HEK293 (cell line): ENCODE measurements at regions not wholly inside any gene's neighbourhood (a gene's known extent, or its start where the extent isn't known, plus 50 kb on each side); places are given as distances from the start of the nearest gene placed in this dataset.

Experiments used
- CTCF ChIA-PET: fragments of 350-600 bp; formaldehyde crosslinking; extraction: SDS; loops from one replicate; lab custom pipeline; 2021; ENCODE audit warnings: antibody characterized with exemption; lab: Yijun Ruan, JAX
- POLR2A ChIA-PET: fragments of 300-600 bp; formaldehyde crosslinking; extraction: SDS; loops from one replicate; lab custom pipeline; 2020; ENCODE audit warnings: antibody characterized with exemption, inconsistent platforms; lab: Yijun Ruan, JAX
- H3K27ac ChIP-seq: fragments of 200-500 bp; sonication (Bioruptor generic); 2 replicates; pipeline ENCODE4 v1.5.1; 2014; ENCODE audit warnings: low read depth, low read length, control low read depth, inconsistent platforms; ENCODE audit errors: extremely low read depth
- H3K36me3 ChIP-seq, 2 experiments: fragments of 200-500 bp in 1 of 2; sonication (Bioruptor generic) in 1 of 2; 1 replicate in 1 of 2; 2 replicates in 1 of 2; pipeline ENCODE4 v1.5.1; 2014 to 2017; ENCODE audit warnings: inconsistent platforms in 2 of 2, low read length in 2 of 2; ENCODE audit not compliant: control insufficient read depth in 2 of 2, insufficient read depth in 1 of 2
- H3K4me1 ChIP-seq: fragments of 200-500 bp; sonication (Bioruptor generic); 2 replicates; pipeline ENCODE4 v1.5.1; 2014; ENCODE audit warnings: mild to moderate bottlenecking, low read length, inconsistent platforms; ENCODE audit not compliant: control insufficient read depth, insufficient read depth
- H3K4me3 ChIP-seq: 2 replicates; pipeline ENCODE4 v1.5.1; 2011; ENCODE audit warnings: low read depth, mild to moderate bottlenecking, control low read depth, low read length, moderate library complexity
- H3K9me3 ChIP-seq: fragments of 200-500 bp; sonication (Bioruptor generic); 2 replicates; pipeline ENCODE4 v1.5.1; 2014; ENCODE audit warnings: low read depth, low read length, inconsistent platforms; ENCODE audit not compliant: control insufficient read depth, insufficient read depth
- BCL11A ChIP-seq: fragments of 450-650 bp; formaldehyde crosslinking; IDR thresholded peaks from 2 replicates; pipeline ENCODE4 v1.5.1; 2016; ENCODE audit warnings: low read depth, missing biosample characterization, missing genetic modification characterization
- GFI1B ChIP-seq: fragments of 450-650 bp; formaldehyde crosslinking; IDR thresholded peaks from 2 replicates; pipeline ENCODE4 v1.5.1; 2016; ENCODE audit warnings: missing biosample characterization, missing genetic modification characterization
- HOXC10 ChIP-seq: sonication (generic); formaldehyde crosslinking; IDR thresholded peaks from 2 replicates; pipeline ENCODE4 v1.8.1; 2023; ENCODE audit warnings: mild to moderate bottlenecking, missing genetic modification reagents
- KLF9 ChIP-seq: fragments of 450-650 bp; formaldehyde crosslinking; IDR thresholded peaks from 2 replicates; pipeline ENCODE4 v1.5.1; 2016; ENCODE audit warnings: missing biosample characterization, missing genetic modification characterization, low read depth
- SCRT2 ChIP-seq: fragments of 450-650 bp; formaldehyde crosslinking; IDR thresholded peaks from 2 replicates; pipeline ENCODE4 v1.5.1; 2016; ENCODE audit warnings: missing biosample characterization, missing genetic modification characterization
- YY1 ChIP-seq: fragments of 450-650 bp; formaldehyde crosslinking; IDR thresholded peaks from 2 replicates; pipeline ENCODE4 v1.5.1; 2018; ENCODE audit warnings: missing biosample characterization, missing genetic modification characterization
- YY2 ChIP-seq: fragments of 450-650 bp; formaldehyde crosslinking; IDR thresholded peaks from 2 replicates; pipeline ENCODE4 v1.5.1; 2016; ENCODE audit warnings: missing biosample characterization, missing genetic modification characterization
- ZNF133 ChIP-seq: fragments of 450-650 bp; formaldehyde crosslinking; IDR thresholded peaks from 2 replicates; pipeline ENCODE4 v1.5.1; 2016; ENCODE audit warnings: missing biosample characterization, missing genetic modification characterization
- ZNF23 ChIP-seq: fragments of 450-650 bp; formaldehyde crosslinking; IDR thresholded peaks from 2 replicates; pipeline ENCODE4 v1.5.1; 2016; ENCODE audit warnings: missing biosample characterization, missing genetic modification characterization, borderline replicate concordance
- ZNF239 ChIP-seq: fragments of 450-650 bp; formaldehyde crosslinking; IDR thresholded peaks from 2 replicates; pipeline ENCODE4 v1.5.1; 2016; ENCODE audit warnings: missing biosample characterization, missing genetic modification characterization
- ZNF354C ChIP-seq: fragments of 450-650 bp; formaldehyde crosslinking; IDR thresholded peaks from 2 replicates; pipeline ENCODE4 v1.5.1; 2016; ENCODE audit warnings: missing biosample characterization, missing genetic modification characterization, low read depth, borderline replicate concordance
- ZNF37A ChIP-seq: fragments of 450-650 bp; IDR thresholded peaks from 2 replicates; pipeline ENCODE4 v1.5.1; 2018; ENCODE audit warnings: missing biosample characterization, missing genetic modification characterization
- ZNF48 ChIP-seq: fragments of 450-650 bp; formaldehyde crosslinking; IDR thresholded peaks from 2 replicates; pipeline ENCODE4 v1.5.1; 2016; ENCODE audit warnings: missing biosample characterization, missing genetic modification characterization
- ZNF548 ChIP-seq: fragments of 450-650 bp; formaldehyde crosslinking; IDR thresholded peaks from 2 replicates; pipeline ENCODE4 v1.5.1; 2016; ENCODE audit warnings: missing biosample characterization, missing genetic modification characterization
- ZNF610 ChIP-seq: fragments of 450-650 bp; formaldehyde crosslinking; IDR thresholded peaks from 2 replicates; pipeline ENCODE4 v1.5.1; 2016; ENCODE audit warnings: missing biosample characterization, missing genetic modification characterization, borderline replicate concordance
- ZNF701 ChIP-seq: fragments of 450-650 bp; formaldehyde crosslinking; IDR thresholded peaks from 2 replicates; pipeline ENCODE4 v1.5.1; 2016; ENCODE audit warnings: missing biosample characterization, missing genetic modification characterization
- ZNF776 ChIP-seq: fragments of 450-650 bp; formaldehyde crosslinking; IDR thresholded peaks from 2 replicates; pipeline ENCODE4 v1.5.0; 2017; ENCODE audit warnings: missing biosample characterization, missing genetic modification characterization, borderline replicate concordance
- ZNF777 ChIP-seq: fragments of 450-650 bp; formaldehyde crosslinking; IDR thresholded peaks from 2 replicates; pipeline ENCODE4 v1.5.1; 2017; ENCODE audit warnings: missing biosample characterization, missing genetic modification characterization, borderline replicate concordance
- ZNF830 ChIP-seq: fragments of 450-650 bp; IDR thresholded peaks from 2 replicates; pipeline ENCODE4 v1.5.0; 2018; ENCODE audit warnings: missing biosample characterization, missing genetic modification characterization, low read depth, mild to moderate bottlenecking, moderate library complexity
- ZXDB ChIP-seq: fragments of 450-650 bp; formaldehyde crosslinking; IDR thresholded peaks from 2 replicates; pipeline ENCODE4 v1.5.1; 2016; ENCODE audit warnings: missing biosample characterization, missing genetic modification characterization
- TF ChIP-seq, protein P1 (sequence below): fragments of 450-650 bp; formaldehyde crosslinking; IDR thresholded peaks from 2 replicates; pipeline ENCODE4 v1.5.1; 2016; ENCODE audit warnings: missing biosample characterization, missing genetic modification characterization
- TF ChIP-seq, protein P2 (sequence below): fragments of 450-650 bp; formaldehyde crosslinking; IDR thresholded peaks from 2 replicates; pipeline ENCODE4 v1.5.1; 2016; ENCODE audit warnings: missing biosample characterization, missing genetic modification characterization
- TF ChIP-seq, protein P3 (sequence below): fragments of 450-650 bp; formaldehyde crosslinking; IDR thresholded peaks from 2 replicates; pipeline ENCODE4 v1.5.1; 2016; ENCODE audit warnings: missing biosample characterization, missing genetic modification characterization
- TF ChIP-seq, protein P4 (sequence below): fragments of 450-650 bp; formaldehyde crosslinking; IDR thresholded peaks from 2 replicates; pipeline ENCODE4 v1.5.1; 2017; ENCODE audit warnings: missing biosample characterization, missing genetic modification characterization
- TF ChIP-seq, protein P5 (sequence below): fragments of 450-650 bp; formaldehyde crosslinking; IDR thresholded peaks from 2 replicates; pipeline ENCODE4; 2016; ENCODE audit warnings: missing biosample characterization, missing genetic modification characterization

DNA sequence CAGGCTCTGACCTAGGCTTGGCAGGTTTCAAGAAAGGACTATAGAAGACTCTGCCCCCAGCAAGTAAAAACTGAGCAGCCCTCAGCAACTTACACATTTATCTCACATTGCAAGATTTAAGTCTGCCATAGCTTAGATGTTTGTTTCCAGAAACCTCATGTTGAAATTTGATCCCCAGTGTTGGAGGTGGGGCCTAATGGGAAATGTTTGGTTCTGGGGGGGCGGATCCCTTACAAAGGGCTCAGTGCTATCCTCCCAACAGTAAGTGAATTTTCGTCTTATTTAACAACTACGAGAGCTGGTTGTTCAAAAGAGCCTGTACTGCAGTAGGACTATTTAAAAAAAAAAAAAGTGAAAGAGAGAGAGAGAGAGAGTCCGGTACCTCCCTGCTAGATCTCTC lies 125.2 kb upstream of the PROK2 start (continued):
- TF ChIP-seq, protein P1, sequence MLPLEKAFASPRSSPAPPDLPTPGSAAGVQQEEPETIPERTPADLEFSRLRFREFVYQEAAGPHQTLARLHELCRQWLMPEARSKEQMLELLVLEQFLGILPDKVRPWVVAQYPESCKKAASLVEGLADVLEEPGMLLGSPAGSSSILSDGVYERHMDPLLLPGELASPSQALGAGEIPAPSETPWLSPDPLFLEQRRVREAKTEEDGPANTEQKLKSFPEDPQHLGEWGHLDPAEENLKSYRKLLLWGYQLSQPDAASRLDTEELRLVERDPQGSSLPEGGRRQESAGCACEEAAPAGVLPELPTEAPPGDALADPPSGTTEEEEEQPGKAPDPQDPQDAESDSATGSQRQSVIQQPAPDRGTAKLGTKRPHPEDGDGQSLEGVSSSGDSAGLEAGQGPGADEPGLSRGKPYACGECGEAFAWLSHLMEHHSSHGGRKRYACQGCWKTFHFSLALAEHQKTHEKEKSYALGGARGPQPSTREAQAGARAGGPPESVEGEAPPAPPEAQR (tag by site-specific recombination): no peak
- no peak for TF ChIP-seq ZNF548 (tag by site-specific recombination)
- TF ChIP-seq SCRT2 (tag by site-specific recombination): no peak
- TF ChIP-seq ZNF830 (tag by site-specific recombination): no peak
- no peak for TF ChIP-seq ZNF133 (tag by site-specific recombination)

DNA sequence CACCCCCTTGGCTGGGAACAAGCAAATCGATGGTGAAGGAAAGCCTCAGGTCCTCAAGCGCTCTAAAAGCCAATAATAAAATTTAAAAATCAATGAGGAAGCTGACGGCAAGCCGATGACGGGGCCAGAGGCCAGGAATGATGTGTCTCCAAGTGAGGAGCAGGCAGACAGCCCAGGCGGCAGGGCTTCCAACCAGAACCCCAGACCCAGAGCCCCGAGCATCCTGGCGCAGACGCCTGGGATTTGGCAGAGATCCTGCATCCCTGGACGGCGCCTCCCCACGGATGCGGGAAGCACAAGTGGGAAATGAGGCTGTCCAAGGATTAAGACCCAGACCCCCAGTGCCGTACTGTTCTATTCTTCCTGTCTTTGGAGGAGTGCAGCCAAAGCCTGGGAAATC lies 123.0 kb upstream of the PROK2 start:
- CTCF ChIA-PET: interaction anchor here (0.8 kb wide), 1 partner anchor 16 kb away, joined by 3 read pairs; no protein-coding TSS in a partner anchor
- POLR2A ChIA-PET: no interaction called here
- Histone ChIP-seq H3K36me3 (no peaks in the 10 kb centered on the region), H3K4me3 (no peak overlapping the region), H3K4me1 (no peaks in the 10 kb centered on the region), H3K9me3 (no peaks in the 10 kb centered on the region), H3K27ac (no peak overlapping the region)
- TF ChIP-seq, protein P2, sequence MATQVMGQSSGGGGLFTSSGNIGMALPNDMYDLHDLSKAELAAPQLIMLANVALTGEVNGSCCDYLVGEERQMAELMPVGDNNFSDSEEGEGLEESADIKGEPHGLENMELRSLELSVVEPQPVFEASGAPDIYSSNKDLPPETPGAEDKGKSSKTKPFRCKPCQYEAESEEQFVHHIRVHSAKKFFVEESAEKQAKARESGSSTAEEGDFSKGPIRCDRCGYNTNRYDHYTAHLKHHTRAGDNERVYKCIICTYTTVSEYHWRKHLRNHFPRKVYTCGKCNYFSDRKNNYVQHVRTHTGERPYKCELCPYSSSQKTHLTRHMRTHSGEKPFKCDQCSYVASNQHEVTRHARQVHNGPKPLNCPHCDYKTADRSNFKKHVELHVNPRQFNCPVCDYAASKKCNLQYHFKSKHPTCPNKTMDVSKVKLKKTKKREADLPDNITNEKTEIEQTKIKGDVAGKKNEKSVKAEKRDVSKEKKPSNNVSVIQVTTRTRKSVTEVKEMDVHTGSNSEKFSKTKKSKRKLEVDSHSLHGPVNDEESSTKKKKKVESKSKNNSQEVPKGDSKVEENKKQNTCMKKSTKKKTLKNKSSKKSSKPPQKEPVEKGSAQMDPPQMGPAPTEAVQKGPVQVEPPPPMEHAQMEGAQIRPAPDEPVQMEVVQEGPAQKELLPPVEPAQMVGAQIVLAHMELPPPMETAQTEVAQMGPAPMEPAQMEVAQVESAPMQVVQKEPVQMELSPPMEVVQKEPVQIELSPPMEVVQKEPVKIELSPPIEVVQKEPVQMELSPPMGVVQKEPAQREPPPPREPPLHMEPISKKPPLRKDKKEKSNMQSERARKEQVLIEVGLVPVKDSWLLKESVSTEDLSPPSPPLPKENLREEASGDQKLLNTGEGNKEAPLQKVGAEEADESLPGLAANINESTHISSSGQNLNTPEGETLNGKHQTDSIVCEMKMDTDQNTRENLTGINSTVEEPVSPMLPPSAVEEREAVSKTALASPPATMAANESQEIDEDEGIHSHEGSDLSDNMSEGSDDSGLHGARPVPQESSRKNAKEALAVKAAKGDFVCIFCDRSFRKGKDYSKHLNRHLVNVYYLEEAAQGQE (tag by site-specific recombination): no peak
- TF ChIP-seq HOXC10 (CRISPR knock-in tag) (no peak), YY2 (tag by site-specific recombination) (no peak), ZNF610 (tag by site-specific recombination) (no peak), ZNF48 (tag by site-specific recombination) (no peak), BCL11A (no peak), ZNF701 (tag by site-specific recombination) (no peak), YY1 (no peak), ZXDB (tag by site-specific recombination) (no peak), KLF9 (tag by site-specific recombination) (no peak), ZNF37A (tag by site-specific recombination) (no peak), ZNF776 (tag by site-specific recombination) (no peak), GFI1B (tag by site-specific recombination) (no peak), ZNF777 (no peak), ZNF23 (no peak), ZNF239 (no peak), ZNF354C (no peak)
- TF ChIP-seq, protein P3, sequence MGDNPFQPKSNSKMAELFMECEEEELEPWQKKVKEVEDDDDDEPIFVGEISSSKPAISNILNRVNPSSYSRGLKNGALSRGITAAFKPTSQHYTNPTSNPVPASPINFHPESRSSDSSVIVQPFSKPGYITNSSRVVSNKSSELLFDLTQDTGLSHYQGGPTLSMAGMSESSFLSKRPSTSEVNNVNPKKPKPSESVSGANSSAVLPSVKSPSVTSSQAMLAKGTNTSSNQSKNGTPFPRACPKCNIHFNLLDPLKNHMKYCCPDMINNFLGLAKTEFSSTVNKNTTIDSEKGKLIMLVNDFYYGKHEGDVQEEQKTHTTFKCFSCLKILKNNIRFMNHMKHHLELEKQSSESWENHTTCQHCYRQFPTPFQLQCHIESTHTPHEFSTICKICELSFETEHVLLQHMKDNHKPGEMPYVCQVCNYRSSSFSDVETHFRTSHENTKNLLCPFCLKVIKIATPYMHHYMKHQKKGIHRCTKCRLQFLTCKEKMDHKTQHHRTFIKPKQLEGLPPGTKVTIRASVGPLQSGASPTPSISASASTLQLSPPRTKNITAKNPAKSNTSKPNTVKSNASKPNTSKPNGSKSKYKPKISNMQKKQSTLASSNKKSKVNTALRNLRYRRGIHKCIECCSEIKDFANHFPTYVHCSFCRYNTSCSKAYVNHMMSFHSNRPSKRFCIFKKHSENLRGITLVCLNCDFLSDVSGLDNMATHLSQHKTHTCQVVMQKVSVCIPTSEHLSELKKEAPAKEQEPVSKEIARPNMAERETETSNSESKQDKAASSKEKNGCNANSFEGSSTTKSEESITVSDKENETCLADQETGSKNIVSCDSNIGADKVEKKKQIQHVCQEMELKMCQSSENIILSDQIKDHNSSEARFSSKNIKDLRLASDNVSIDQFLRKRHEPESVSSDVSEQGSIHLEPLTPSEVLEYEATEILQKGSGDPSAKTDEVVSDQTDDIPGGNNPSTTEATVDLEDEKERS (tag by site-specific recombination): no peak
- TF ChIP-seq, protein P4, sequence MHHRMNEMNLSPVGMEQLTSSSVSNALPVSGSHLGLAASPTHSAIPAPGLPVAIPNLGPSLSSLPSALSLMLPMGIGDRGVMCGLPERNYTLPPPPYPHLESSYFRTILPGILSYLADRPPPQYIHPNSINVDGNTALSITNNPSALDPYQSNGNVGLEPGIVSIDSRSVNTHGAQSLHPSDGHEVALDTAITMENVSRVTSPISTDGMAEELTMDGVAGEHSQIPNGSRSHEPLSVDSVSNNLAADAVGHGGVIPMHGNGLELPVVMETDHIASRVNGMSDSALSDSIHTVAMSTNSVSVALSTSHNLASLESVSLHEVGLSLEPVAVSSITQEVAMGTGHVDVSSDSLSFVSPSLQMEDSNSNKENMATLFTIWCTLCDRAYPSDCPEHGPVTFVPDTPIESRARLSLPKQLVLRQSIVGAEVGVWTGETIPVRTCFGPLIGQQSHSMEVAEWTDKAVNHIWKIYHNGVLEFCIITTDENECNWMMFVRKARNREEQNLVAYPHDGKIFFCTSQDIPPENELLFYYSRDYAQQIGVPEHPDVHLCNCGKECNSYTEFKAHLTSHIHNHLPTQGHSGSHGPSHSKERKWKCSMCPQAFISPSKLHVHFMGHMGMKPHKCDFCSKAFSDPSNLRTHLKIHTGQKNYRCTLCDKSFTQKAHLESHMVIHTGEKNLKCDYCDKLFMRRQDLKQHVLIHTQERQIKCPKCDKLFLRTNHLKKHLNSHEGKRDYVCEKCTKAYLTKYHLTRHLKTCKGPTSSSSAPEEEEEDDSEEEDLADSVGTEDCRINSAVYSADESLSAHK (tag by site-specific recombination): no peak
- TF ChIP-seq, protein P5, sequence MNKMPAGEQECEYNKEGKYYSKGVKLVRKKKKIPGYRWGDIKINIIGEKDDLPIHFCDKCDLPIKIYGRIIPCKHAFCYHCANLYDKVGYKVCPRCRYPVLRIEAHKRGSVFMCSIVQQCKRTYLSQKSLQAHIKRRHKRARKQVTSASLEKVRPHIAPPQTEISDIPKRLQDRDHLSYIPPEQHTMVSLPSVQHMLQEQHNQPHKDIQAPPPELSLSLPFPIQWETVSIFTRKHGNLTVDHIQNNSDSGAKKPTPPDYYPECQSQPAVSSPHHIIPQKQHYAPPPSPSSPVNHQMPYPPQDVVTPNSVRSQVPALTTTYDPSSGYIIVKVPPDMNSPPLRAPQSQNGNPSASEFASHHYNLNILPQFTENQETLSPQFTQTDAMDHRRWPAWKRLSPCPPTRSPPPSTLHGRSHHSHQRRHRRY (tag by site-specific recombination): no peak
